EL (cell line): ENCODE measurements at regions not wholly inside any gene's neighbourhood (a gene's known extent, or its start where the extent isn't known, plus 50 kb on each side); places are given as distances from the start of the nearest gene placed in this dataset.

Experiments used
- DNase-seq: peaks from one replicate; pipeline ENCODE4 v3.0.0-alpha.2; 2016

GRCh38 chr4:146022541-146022940 lies 83.9 kb upstream of the ZNF827 start:
- no peak for DNase-seq

DNA sequence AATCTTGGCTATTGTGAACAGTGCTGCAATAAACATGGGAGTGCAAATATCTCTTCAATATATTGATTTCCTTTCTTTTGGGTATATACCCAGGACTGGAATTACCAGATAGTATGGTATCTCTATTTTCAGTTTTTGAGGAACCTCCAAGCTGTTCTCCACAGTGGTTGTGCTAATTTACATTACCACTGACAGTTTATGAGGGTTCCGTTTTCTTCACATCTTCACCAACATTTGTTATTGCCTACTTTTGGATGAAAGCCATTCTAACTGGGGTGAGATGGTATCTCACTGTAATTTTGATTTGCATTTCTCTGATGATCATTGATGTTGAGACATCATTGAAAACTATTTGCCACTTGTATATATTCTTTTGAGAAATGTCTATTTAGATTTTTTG lies 79.6 kb upstream of the ZNF827 start:
- DNase-seq, result no peak

GRCh38 chr4:146004730-146005129 lies 66.1 kb upstream of the ZNF827 start:
- DNase-seq, result no peak

DNA sequence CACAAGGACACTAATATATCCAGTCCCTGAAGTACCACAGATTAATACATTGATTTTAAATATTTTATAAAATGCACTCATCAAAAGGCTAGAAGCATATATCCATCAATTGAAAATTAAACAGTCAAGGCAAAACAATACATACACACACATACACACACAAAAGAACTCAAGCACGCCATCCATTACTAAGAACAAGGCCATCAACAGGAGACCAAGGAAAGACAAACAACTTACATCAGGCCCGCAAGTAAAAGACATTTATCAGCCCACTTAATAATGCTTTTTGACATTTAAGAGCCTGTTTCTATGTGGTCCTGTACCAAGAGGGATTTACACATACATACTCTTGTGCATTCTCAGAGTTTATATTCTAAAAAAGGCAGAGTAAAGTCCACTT lies 50.0 kb upstream of the ZNF827 start:
- DNase-seq, result no peak
